Astrocyte (in vitro differentiated cells and primary cell): ENCODE measurements at regions not wholly inside any gene's neighbourhood (a gene's known extent, or its start where the extent isn't known, plus 50 kb on each side); places are given as distances from the start of the nearest gene placed in this dataset.

Experiments used
- DNase-seq: peaks from one replicate; pipeline ENCODE4 v3.0.0-alpha.2; 2010; ENCODE audit warnings: low read depth
- FAIRE-seq: peaks from 2 replicates; lab custom pipeline; 2011; peaks lifted over from hg19 to GRCh38; lab: Jason Lieb, UNC
- H2AFZ ChIP-seq: 2 replicates; pipeline ENCODE4 v1.6.0; 2012; ENCODE audit warnings: low read depth, low read length, inconsistent platforms
- H3K27ac ChIP-seq: 2 replicates; pipeline ENCODE4 v1.5.1; 2011; ENCODE audit warnings: low read depth, low read length, inconsistent platforms
- H3K27me3 ChIP-seq: 2 replicates; pipeline ENCODE4 v1.6.0; 2011; ENCODE audit warnings: low read length, inconsistent platforms; ENCODE audit not compliant: insufficient read depth
- H3K36me3 ChIP-seq: 2 replicates; pipeline ENCODE4 v1.5.1; 2011; ENCODE audit warnings: low read length, inconsistent platforms; ENCODE audit not compliant: insufficient read depth
- H3K4me1 ChIP-seq: 2 replicates; pipeline ENCODE4 v1.5.1; 2011; ENCODE audit warnings: low read length, inconsistent platforms; ENCODE audit not compliant: insufficient read depth
- H3K4me2 ChIP-seq: 2 replicates; pipeline ENCODE4 v1.6.0; 2012; ENCODE audit warnings: low read length, inconsistent platforms
- H3K4me3 ChIP-seq: 2 replicates; pipeline ENCODE4 v1.5.1; 2011; ENCODE audit warnings: low read depth, mild to moderate bottlenecking, low read length, inconsistent platforms; ENCODE audit not compliant: insufficient read depth
- H3K79me2 ChIP-seq: 2 replicates; pipeline ENCODE4 v1.6.0; 2012; ENCODE audit warnings: mild to moderate bottlenecking, low read length, inconsistent platforms; ENCODE audit not compliant: insufficient read depth
- H3K9ac ChIP-seq: 2 replicates; pipeline ENCODE4 v1.6.0; 2012; ENCODE audit warnings: mild to moderate bottlenecking, low read length, inconsistent platforms
- H3K9me3 ChIP-seq: 2 replicates; pipeline ENCODE4 v1.5.1; 2012; ENCODE audit warnings: low read depth, mild to moderate bottlenecking, low read length, inconsistent platforms; ENCODE audit not compliant: insufficient read depth
- H4K20me1 ChIP-seq: 2 replicates; pipeline ENCODE4 v1.6.0; 2012; ENCODE audit warnings: low read length, inconsistent platforms; ENCODE audit not compliant: insufficient read depth
- H3K27ac Mint-ChIP-seq: one replicate; pipeline ENCODE4 v1.8.0; 2021; ENCODE audit warnings: mild to moderate bottlenecking, mixed read lengths; ENCODE audit not compliant: unreplicated experiment
- H3K27me3 Mint-ChIP-seq: one replicate; pipeline ENCODE4 v1.8.0; 2021; ENCODE audit warnings: low read depth, mixed read lengths; ENCODE audit not compliant: unreplicated experiment
- H3K36me3 Mint-ChIP-seq: one replicate; pipeline ENCODE4 v1.8.0; 2021; ENCODE audit warnings: low read depth, mixed read lengths; ENCODE audit not compliant: unreplicated experiment
- H3K4me1 Mint-ChIP-seq: one replicate; pipeline ENCODE4 v1.8.0; 2021; ENCODE audit warnings: low read depth, mixed read lengths; ENCODE audit not compliant: unreplicated experiment
- H3K4me3 Mint-ChIP-seq: one replicate; pipeline ENCODE4 v1.8.0; 2021; ENCODE audit warnings: mild to moderate bottlenecking, moderate library complexity, mixed read lengths; ENCODE audit not compliant: unreplicated experiment
- H3K9me3 Mint-ChIP-seq: one replicate; pipeline ENCODE4 v1.8.0; 2021; ENCODE audit warnings: mild to moderate bottlenecking, mixed read lengths; ENCODE audit not compliant: unreplicated experiment
- CTCF ChIP-seq: IDR thresholded peaks from 2 replicates; pipeline ENCODE4 v1.5.1; 2011; ENCODE audit warnings: low read depth, mild to moderate bottlenecking, inconsistent platforms, low read length, moderate library complexity; ENCODE audit not compliant: insufficient read depth
- EZH2 ChIP-seq: IDR thresholded peaks from 2 replicates; pipeline ENCODE4 v1.6.1; 2012; ENCODE audit warnings: mild to moderate bottlenecking, low read length, inconsistent platforms; ENCODE audit not compliant: insufficient read depth

DNA sequence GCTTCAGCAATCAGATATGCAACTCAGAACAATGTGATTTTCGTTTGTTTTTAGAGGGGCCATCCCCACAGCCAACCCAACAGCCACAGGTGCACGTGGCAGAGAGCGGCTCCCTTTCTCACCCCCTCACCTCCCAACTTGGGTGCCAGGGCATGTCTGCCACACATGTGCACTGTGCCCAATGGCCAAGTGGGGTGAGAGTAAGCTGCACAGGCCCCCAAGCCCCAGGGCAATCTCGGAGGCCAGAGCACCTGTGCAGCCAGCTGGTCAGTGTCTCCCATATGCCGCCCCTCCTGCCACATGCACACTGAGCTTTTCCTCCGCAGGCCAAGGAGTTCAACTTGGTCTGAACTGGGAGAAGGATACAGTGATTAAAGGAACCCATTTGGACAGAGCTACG, 1130.2 kb downstream of the DSC3 start:
- Histone ChIP-seq H4K20me1 (no peaks in the 10 kb centered on the region), H3K4me3 (no peak overlapping the region), H3K9ac (no peak overlapping the region), H3K4me2 (no peak overlapping the region), H3K9me3 (no peaks in the 10 kb centered on the region), H3K36me3 (no peaks in the 10 kb centered on the region), H3K4me1 (no peaks in the 10 kb centered on the region), H2AFZ (no peak overlapping the region), H3K27ac (no peak overlapping the region), H3K27me3 (no peaks in the 10 kb centered on the region), H3K79me2 (no peaks in the 10 kb centered on the region)
- DNase-seq (no peak), FAIRE-seq (no peak)
- Mint-ChIP-seq H3K4me3 (no peak overlapping the region), H3K9me3 (no peaks in the 10 kb centered on the region), H3K27me3 (no peaks in the 10 kb centered on the region), H3K27ac (no peak overlapping the region), H3K4me1 (no peaks in the 10 kb centered on the region), H3K36me3 (no peaks in the 10 kb centered on the region)
- TF ChIP-seq EZH2 (no peak), CTCF (no peak)

GRCh38 chr18:29892960-29893558, 1149.5 kb downstream of the DSC3 start:
- FAIRE-seq (no peak), DNase-seq (no peak)
- Mint-ChIP-seq H3K4me1 (no peaks in the 10 kb centered on the region), H3K27ac (no peak overlapping the region), H3K27me3 (no peaks in the 10 kb centered on the region), H3K4me3 (no peak overlapping the region), H3K36me3 (peaks cover 4% of the 10 kb centered on the region), H3K9me3 (peaks cover 3% of the 10 kb centered on the region)
- Histone ChIP-seq H3K27me3 (no peaks in the 10 kb centered on the region), H3K9me3 (no peaks in the 10 kb centered on the region), H3K36me3 (no peaks in the 10 kb centered on the region), H3K4me2 (no peak overlapping the region), H3K4me3 (no peak overlapping the region), H3K27ac (no peak overlapping the region), H3K9ac (no peak overlapping the region), H2AFZ (no peak overlapping the region), H3K4me1 (no peaks in the 10 kb centered on the region), H4K20me1 (no peaks in the 10 kb centered on the region), H3K79me2 (no peaks in the 10 kb centered on the region)
- no peak for TF ChIP-seq EZH2
- peak; percentile 49 for TF ChIP-seq CTCF

DNA sequence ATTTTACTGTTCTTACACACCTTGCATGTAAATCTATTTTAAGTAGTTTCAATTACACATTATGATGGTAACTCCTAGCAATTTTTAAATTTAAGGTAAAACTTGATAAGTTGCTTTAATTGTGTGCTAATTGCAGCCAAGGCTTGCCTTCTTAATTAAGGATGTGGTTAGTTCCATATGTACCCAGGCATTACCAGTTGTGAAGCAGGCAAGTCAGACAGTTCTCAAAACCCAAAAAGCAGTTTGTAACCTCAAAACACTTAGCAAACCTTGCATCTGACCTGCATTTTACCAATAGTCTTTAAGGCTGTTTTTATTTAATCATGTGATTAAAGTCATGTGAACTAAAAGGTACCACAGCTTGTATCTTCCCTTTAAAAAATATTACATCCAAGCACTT, 1159.4 kb downstream of the DSC3 start:
- no peaks in the 10 kb centered on the region for H3K4me1 Mint-ChIP-seq
- no peak overlapping the region for H3K27ac Mint-ChIP-seq
- FAIRE-seq (no peak), DNase-seq (no peak)
- Histone ChIP-seq H3K9ac (no peak overlapping the region), H3K79me2 (no peaks in the 10 kb centered on the region), H3K9me3 (no peaks in the 10 kb centered on the region), H3K36me3 (no peaks in the 10 kb centered on the region), H3K27me3 (no peaks in the 10 kb centered on the region), H3K4me3 (no peak overlapping the region), H4K20me1 (no peaks in the 10 kb centered on the region), H3K4me1 (no peaks in the 10 kb centered on the region), H3K4me2 (no peak overlapping the region), H3K27ac (no peak overlapping the region), H2AFZ (no peak overlapping the region)
- no peaks in the 10 kb centered on the region for H3K36me3 Mint-ChIP-seq
- TF ChIP-seq EZH2 (no peak), CTCF (no peak)
- H3K27me3 Mint-ChIP-seq = no peaks in the 10 kb centered on the region
- H3K4me3 Mint-ChIP-seq = no peak overlapping the region
- H3K9me3 Mint-ChIP-seq = no peaks in the 10 kb centered on the region
